ENCODE measurements at regions not wholly inside any gene's neighbourhood (a gene's known extent, or its start where the extent isn't known, plus 50 kb on each side); places are given as distances from the start of the nearest gene placed in this dataset.

DNA sequence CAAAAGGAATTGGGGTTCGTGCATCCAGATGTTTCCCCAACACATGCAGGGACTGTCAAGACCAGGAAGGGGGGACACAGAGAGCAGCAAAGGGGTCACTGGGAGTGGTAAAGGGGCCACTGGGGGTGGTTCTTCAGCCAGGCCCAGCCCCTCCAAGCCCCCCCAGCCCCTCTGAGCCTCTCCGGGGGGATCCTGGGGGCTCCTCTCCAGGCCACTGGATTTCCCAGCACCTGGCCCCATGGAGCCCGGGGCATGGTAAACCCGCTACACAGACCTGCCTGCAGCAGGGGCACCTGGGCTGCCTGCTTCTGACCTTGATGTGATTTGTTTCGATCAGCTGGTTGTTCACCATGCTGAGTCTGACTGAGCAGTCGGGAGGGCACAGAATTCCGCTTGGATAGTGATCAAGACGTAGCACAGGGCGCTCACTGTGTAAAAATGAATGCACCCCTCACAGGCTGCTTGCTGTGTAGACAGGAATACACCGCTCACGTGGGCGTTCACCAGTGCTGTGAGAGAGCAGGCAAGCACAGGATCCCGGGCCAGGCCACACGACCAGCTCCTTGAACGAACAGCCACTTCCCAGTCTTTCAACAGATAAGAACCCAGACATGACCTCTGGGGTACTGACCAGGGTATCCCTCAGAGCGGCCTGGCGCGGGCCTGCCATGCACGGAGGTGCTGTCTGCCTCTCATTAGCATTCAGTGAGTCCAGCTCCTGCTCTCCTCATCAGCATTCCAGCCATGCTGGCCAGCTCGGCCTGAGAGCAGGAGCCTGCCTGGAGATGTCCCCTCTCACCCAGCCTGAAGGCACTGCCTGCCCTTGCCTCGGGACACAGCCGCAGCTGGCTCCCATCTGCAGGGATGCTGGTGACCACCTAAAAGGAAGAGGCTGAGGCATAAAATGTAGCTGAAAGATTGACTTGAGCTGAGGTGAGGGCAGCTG, 73.3 kb upstream of the OTOS start:
- Mint-ChIP-seq H3K4me1 (no peaks in the 10 kb centered on the region), H3K4me3 (no peak overlapping the region), H3K27me3 (no peaks in the 10 kb centered on the region), H3K9me3 (no peaks in the 10 kb centered on the region), H3K36me3 (ENCODE audit: low read depth) (no peaks in the 10 kb centered on the region), H3K27ac (no peak overlapping the region)
- no peak for ATAC-seq (replicated peaks)

DNA sequence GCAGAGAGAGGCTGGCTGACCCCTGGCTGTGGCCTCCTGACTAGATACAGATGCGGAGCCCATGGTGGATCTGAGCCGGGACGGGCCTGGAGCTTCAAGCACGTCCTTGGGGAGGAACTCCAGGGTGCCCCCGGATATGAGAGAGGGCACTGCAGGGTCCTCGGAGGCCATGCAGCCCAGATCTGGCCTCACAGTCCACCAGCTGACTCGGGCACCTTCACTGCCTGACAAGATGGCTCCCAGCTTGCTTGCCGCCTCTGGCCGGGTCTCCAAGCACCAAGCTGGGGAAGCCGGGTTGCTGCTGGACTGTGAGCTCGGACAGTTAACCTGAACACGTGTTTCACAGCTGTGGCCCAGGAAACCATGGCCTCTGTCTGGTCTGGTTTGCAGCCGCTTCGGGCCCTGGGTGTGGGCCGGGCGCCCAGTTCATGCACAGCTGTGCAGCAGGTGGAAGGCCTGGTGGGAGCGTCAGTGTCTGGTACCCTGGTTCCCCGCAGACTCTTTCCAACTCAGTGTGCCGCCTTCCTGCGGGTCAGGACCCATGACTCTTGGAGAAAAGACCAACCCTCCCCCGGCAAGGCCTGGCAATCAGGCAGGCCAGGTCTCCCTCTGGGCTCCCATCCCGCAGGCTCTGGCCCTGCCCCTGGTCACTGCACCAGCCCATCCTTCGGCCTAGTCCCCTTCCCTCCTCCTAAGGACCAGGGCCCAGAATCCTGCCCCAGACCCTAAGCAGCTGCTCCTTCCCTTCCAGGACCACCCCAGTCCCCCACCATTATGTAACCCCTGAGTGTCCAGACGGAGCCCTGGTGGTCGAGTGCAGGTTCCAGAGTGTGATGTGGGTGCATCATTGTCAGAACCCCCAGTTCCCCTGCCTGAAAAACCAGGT, 74.6 kb upstream of the OTOS start:
- ATAC-seq (replicated peaks), result no peak
- Mint-ChIP-seq H3K9me3 (no peaks in the 10 kb centered on the region), H3K27me3 (peaks cover 4% of the 10 kb centered on the region)

DNA sequence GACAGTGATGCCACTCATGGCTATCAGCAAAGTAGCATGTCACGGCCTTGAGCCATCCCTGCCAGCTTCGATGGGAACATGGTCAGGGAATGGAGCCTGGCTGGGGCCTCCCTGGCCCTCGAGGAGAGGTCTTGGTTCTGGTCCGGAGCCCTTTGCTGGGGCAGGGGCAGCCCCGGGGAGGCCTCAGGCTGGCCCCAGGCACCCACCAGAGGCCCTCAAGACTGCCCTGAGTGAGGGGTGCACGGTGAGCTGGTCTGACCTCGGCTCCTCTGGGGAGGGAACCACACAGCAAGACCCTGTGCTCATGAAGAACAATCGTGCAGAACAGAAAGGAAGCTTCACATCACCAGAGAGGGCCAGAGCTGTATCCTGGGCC, 75.2 kb upstream of the OTOS start:
- Mint-ChIP-seq H3K4me3 (no peak overlapping the region), H3K4me1 (no peaks in the 10 kb centered on the region), H3K36me3 (ENCODE audit: low read depth) (no peaks in the 10 kb centered on the region), H3K27ac (no peak overlapping the region), H3K9me3 (no peaks in the 10 kb centered on the region), H3K27me3 (peaks cover 8% of the 10 kb centered on the region)
- no peak for ATAC-seq (replicated peaks)

More for the DNA sequence above, 74.6 kb upstream of the OTOS start:
- Mint-ChIP-seq H3K4me3 (no peak overlapping the region), H3K27ac (no peak overlapping the region), H3K4me1 (no peaks in the 10 kb centered on the region), H3K36me3 (ENCODE audit: low read depth) (no peaks in the 10 kb centered on the region)

DNA sequence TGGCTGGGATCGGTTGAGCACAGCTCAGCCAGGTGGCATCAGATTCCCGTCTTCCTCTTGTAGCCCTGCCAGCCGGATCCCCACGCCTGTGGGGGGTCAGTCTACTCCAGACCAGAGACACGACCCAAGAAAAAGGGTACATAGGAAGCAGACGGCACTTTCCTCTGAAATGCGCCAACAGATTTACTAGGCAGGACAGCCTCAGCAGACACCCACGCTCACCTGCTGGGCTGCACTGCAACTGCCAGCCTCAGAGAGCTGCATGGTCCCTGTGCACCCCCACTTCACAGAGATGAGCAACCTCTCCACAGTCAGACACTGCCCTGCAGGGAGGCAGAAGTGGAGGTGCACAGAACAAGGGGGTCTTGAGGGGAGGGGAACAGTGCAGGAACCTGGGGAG, 75.7 kb upstream of the OTOS start:
- no peak for ATAC-seq (replicated peaks)

DNA sequence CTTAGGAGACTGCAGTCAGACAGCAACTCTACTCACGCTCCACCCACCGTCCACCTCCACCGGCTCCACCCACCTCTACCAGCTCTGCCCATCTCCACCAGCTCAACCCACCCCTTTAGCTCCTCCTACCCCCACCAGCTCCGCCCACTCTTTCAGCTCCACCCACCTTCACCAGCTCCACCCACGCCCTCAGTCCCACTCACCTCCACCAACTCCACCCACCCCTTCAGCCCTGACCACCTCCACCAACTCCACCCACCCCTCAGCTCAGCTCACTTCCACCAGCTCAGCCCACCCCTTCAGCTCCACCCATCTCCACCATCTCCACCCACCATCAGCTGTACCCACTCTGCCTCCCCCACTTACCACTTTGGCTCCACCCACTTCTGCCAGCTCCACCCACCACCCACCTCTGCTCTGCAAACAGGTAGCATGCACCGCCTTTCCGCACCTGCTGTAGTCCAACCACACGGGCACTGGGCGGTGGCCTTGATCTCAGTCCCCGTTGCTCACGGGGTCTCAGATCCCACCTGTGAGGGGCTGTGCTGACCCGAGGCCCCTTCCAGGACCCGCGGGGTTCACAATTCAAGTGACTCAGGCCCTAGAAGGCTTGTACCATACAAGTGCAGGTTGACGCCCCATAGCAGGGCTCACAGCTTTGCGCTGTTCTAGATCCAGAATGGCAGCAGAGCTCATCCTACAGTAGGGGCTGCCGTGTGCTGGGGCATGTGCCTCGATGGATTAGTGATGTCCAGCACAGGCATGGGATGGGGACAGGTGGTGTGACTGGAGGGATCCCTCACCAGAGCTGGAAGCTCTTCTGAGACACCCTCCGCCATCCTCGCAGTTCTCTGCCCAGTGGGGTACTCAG, 77.2 kb upstream of the OTOS start:
- H3K27me3 Mint-ChIP-seq, result peaks cover 17% of the 10 kb centered on the region
- H3K9me3 Mint-ChIP-seq, result no peaks in the 10 kb centered on the region
- H3K4me1 Mint-ChIP-seq, result no peaks in the 10 kb centered on the region
- no peaks in the 10 kb centered on the region for H3K36me3 Mint-ChIP-seq (ENCODE audit: low read depth)
- H3K27ac Mint-ChIP-seq, result no peak overlapping the region
- H3K4me3 Mint-ChIP-seq, result no peak overlapping the region
- ATAC-seq (replicated peaks), result no peak

More for the DNA sequence above, 75.7 kb upstream of the OTOS start:
- Mint-ChIP-seq H3K27ac (no peak overlapping the region), H3K36me3 (ENCODE audit: low read depth) (no peaks in the 10 kb centered on the region), H3K4me3 (no peak overlapping the region), H3K27me3 (peaks cover 10% of the 10 kb centered on the region), H3K4me1 (no peaks in the 10 kb centered on the region), H3K9me3 (no peaks in the 10 kb centered on the region)

DNA sequence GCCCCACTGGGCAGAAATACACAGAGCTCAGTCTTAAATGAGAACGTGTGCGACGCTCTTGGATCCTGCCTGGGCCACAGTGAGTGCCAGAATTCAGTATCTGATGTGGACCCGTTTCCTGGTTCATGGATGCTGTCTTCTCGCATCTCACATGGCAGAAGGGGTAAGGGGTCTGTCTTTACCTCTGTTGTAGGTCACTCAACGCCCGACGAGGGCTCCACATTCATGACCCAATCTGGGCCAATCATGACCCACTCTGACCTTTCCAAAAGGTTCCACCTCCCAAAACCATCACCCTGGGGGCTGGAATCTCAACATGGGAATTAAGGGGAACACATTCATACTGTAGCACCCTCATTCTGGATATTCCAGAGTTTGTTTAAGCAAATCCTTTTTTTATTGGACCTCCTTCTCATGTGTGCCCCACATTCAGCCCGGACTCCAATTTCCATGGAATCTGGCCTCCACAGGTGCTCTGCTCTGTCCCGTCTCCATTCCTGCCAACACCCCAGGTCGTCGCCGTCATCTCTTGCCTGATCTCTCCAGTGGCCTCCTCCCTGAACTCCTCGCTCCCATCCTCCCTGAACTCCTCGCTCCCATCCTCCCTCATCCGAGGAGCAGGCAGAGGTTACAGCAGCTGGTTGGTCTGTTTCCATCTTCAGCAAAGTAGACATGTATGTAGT, 78.9 kb upstream of the OTOS start:
- no peak overlapping the region for H3K4me3 Mint-ChIP-seq
- ATAC-seq (replicated peaks), result no peak
- H3K4me1 Mint-ChIP-seq, result no peaks in the 10 kb centered on the region
- H3K9me3 Mint-ChIP-seq, result no peaks in the 10 kb centered on the region
- no peaks in the 10 kb centered on the region for H3K36me3 Mint-ChIP-seq (ENCODE audit: low read depth)
- no peak overlapping the region for H3K27ac Mint-ChIP-seq
- peaks cover 33% of the 10 kb centered on the region for H3K27me3 Mint-ChIP-seq

DNA sequence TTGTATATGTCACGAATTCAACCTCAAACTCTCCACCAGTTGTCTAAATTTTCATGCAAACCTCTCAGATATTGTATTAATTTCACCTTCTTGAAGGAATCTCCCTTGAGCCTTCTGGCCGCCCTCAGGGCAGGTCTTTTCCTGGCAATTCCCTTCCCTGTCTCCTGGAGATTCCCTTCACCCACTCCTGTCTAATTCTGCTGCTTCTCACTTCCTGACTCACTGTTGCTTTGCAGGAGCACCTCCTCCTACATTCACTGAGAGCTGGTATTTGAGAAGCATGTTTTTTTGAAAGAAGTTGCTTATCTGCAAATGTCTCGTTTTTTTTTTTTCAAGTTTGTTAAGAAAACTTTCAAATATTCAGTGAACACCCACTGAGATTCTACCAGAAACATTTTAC, 79.9 kb upstream of the OTOS start:
- Mint-ChIP-seq H3K27ac (no peak overlapping the region), H3K4me1 (no peaks in the 10 kb centered on the region), H3K27me3 (peaks cover 43% of the 10 kb centered on the region), H3K9me3 (no peaks in the 10 kb centered on the region), H3K36me3 (ENCODE audit: low read depth) (no peaks in the 10 kb centered on the region), H3K4me3 (no peak overlapping the region)
- no peak for ATAC-seq (replicated peaks)

DNA sequence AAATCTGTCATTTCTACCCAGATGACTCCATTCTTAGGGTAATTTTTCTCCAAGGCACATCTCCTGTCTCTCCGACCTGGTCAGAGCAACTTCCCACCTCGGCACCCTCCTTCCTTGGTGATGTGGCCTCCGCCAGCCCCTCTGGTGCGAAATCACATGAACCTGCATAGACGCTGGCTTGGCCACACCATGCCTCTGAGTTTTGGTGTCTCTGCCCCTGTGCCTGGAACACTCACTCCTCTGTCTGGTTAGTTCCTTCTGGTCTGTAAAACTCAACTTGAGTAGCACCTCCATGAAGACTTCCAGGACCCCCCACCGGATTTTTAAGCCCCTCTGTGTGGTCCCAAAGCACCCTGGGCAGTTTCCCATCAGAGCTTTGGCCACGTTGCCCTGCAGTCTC, 83.2 kb upstream of the OTOS start:
- ATAC-seq (replicated peaks), result no peak
- Mint-ChIP-seq H3K36me3 (ENCODE audit: low read depth) (no peaks in the 10 kb centered on the region), H3K4me3 (no peak overlapping the region), H3K9me3 (peaks cover 4% of the 10 kb centered on the region), H3K4me1 (no peaks in the 10 kb centered on the region), H3K27ac (no peak overlapping the region), H3K27me3 (peaks cover 50% of the 10 kb centered on the region)

DNA sequence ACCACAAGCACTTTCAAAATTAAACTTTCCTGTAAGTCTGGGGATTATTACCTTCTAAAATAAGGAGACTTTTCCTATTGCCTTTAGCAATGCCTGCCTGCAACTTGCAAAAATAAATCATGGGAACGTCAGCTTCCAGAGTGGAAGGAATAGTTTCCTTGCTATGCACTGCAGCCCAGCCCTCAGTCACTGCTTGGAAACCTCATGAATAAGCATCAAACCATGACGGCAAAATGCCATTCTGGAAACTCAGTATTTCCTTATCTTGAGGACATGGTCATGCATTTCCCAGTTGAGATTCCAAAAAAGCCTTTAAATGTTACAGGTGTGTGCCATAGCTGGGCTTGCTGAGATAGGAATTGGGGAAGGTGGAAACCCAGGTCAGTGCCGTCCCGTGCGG, 84.2 kb upstream of the OTOS start:
- Mint-ChIP-seq H3K4me3 (no peak overlapping the region), H3K27me3 (peaks cover 49% of the 10 kb centered on the region), H3K36me3 (ENCODE audit: low read depth) (no peaks in the 10 kb centered on the region), H3K27ac (no peak overlapping the region), H3K4me1 (no peaks in the 10 kb centered on the region), H3K9me3 (peaks cover 4% of the 10 kb centered on the region)
- ATAC-seq (replicated peaks), result no peak

DNA sequence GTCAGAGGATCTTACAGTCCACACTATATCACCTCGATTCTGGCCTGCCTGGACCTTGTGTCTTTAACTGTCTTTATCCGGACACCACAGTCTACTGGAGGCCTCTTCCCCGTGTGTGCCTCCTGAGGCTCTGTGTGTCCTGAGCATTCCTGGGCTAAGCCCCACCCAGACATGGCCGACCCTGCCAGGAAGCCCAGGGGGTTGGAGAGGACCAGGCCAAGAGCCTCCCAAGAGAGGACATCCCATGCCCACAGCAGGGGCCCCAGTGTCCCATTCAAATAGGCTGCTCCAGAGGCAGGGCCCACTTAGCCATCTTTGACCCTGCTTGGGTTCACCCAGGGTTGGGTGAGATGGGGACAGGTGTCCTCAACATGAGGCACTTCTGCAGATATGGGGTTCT, 84.7 kb upstream of the OTOS start:
- H3K36me3 Mint-ChIP-seq (ENCODE audit: low read depth), result no peaks in the 10 kb centered on the region
- peaks cover 48% of the 10 kb centered on the region for H3K27me3 Mint-ChIP-seq
- ATAC-seq (replicated peaks), result no peak
- no peaks in the 10 kb centered on the region for H3K4me1 Mint-ChIP-seq
- no peak overlapping the region for H3K4me3 Mint-ChIP-seq
- H3K27ac Mint-ChIP-seq, result no peak overlapping the region
- peaks cover 4% of the 10 kb centered on the region for H3K9me3 Mint-ChIP-seq

DNA sequence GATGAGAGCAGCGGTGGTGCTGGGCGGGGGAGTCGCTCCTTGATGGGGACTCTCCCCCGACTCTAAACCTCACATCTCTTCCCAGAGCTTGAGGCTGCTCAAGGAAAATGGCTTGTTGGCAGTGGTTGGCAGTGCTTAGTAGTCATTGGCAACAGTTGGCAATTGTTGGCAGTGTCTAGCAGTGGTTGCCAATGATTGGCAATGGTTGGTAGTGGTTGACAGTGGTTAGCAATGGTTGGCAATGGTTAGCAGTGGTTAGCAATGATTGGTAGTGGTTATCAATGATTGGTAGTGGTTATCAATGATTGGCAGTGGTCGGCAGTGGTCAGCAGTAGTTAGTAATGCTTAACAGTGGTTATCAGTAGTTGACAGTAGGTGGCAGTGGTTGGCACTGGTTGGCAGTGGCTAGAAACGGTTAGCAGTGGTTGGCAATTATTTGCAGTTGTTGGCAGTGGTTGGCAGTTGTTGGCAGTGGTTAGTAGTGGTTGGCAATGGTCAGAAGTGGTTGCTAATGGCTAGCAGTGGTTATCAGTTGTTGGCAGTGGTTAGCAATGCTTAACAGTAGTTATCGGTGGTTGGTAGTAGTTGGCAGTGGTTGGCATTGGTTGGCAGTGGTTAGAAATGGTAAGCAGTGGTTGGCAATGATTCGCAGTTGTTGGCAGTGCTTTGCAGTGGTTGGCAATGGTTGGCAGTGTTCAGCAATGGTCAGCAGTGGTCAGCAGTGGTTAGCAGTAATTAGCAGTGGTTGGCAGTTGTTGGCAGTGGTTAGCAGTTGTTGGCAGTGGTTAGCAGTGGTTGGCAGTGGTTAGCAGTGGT, 85.4 kb upstream of the OTOS start:
- Mint-ChIP-seq H3K9me3 (peaks cover 4% of the 10 kb centered on the region), H3K27me3 (peaks cover 46% of the 10 kb centered on the region), H3K27ac (no peak overlapping the region), H3K4me3 (no peak overlapping the region), H3K36me3 (ENCODE audit: low read depth) (no peaks in the 10 kb centered on the region), H3K4me1 (no peaks in the 10 kb centered on the region)
- no peak for ATAC-seq (replicated peaks)

DNA sequence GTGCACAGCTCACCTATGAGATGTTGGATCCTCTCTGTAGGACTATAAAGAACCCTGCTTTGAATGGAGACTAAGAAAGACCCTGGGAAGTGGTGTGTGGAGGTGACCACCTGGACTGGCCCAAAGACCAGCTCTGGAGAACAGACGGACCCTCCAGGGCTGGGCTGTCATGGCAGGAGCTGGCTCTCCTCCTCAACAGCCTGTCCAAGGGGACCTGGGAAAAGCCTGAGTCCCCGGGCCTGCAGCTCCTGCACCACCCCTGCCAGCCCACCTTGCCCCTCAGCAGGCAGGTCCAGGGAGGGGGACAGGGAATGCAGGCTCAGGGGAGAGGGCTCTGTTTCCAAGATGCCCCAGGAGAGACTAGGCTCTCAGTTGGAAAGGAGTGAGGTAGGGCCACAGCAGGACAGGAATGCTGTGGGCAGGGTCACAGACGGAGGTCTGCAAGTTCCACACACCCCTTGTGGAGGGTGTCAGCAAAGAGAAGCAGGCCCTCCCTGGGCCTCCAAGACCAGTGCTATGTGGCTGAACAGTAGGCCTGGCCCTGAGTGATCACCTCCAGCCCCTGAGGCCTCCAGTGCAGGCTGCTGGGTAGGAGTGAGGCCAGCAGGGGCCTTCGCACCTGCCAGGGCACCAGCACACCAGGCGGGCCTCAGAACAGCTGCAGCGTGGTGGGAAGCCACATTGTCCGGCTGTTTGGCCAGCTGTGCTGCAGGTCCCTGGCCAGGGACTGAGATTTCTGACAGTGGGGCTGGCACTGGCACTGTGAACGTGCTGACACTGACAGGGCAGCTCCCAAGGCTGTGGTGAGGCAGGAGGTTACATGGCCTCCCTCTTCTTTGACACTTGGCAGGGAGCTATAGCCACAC, 86.4 kb upstream of the OTOS start:
- ATAC-seq (replicated peaks), result no peak
- Mint-ChIP-seq H3K4me3 (no peak overlapping the region), H3K9me3 (peaks cover 4% of the 10 kb centered on the region), H3K36me3 (ENCODE audit: low read depth) (no peaks in the 10 kb centered on the region), H3K27ac (no peak overlapping the region), H3K4me1 (no peaks in the 10 kb centered on the region), H3K27me3 (peaks cover 46% of the 10 kb centered on the region)
